ENCODE measurements at regions not wholly inside any gene's neighbourhood (a gene's known extent, or its start where the extent isn't known, plus 50 kb on each side); places are given as distances from the start of the nearest gene placed in this dataset.

- H3K9me3 ChIP-seq, result no peaks in the 10 kb centered on the region
- CTCF ChIA-PET, result no interaction called here
- no peaks in the 10 kb centered on the region for H3K27me3 ChIP-seq (replicated peaks in 1 of 2; ENCODE audit: control insufficient read depth in 2 of 2, extremely low read depth in 1 of 2, insufficient read depth in 2 of 2, low read length in 1 of 2)
- no peaks in the 10 kb centered on the region for H3K4me1 ChIP-seq (ENCODE audit: control insufficient read depth in 1 of 2, extremely low read depth in 1 of 2, insufficient read depth in 2 of 2, low read length in 2 of 2)
- Mint-ChIP-seq H3K4me1 (no peaks in the 10 kb centered on the region), H3K9me3 (peaks cover 2 to 8% (median 3%) of the 10 kb centered on the region in 3 donors), H3K27me3 (no peaks in the 10 kb centered on the region), H3K27ac (no peak overlapping the region), H3K36me3 (no peaks in the 10 kb centered on the region), H3K4me3 (no peak overlapping the region)
- H3K27ac ChIP-seq (ENCODE audit: low read length), result no peak overlapping the region
- H3K4me3 ChIP-seq (ENCODE audit: control insufficient read depth in 1 of 2, extremely low read depth in 1 of 2, low read length in 1 of 2), result no peak overlapping the region
- POLR2A ChIA-PET, result no interaction called here
- ATAC-seq (replicated peaks in 1 of 4) (no peak), DNase-seq (no peak)
- no peaks in the 10 kb centered on the region for H3K36me3 ChIP-seq (ENCODE audit: control insufficient read depth in 2 of 2, extremely low read depth in 1 of 2, insufficient read depth in 1 of 2, low read length in 1 of 2)
- no CpG with 5 or more reads among the region's 2 CpGs for WGBS (ENCODE audit: insufficient coverage)
Observed at GRCh38 chr2:83585250-83585649, 873.8 kb downstream of the SUCLG1 start.

GRCh38 chr2:83584672-83585071, 874.4 kb downstream of the SUCLG1 start:
- H3K27ac Mint-ChIP-seq, result no peak overlapping the region
- H3K4me1 ChIP-seq (ENCODE audit: control insufficient read depth in 1 of 2, extremely low read depth in 1 of 2, insufficient read depth in 2 of 2, low read length in 2 of 2), result no peaks in the 10 kb centered on the region
- H3K4me3 Mint-ChIP-seq, result no peak overlapping the region
- H3K4me3 ChIP-seq (ENCODE audit: control insufficient read depth in 1 of 2, extremely low read depth in 1 of 2, low read length in 1 of 2), result no peak overlapping the region
- no peaks in the 10 kb centered on the region for H3K36me3 ChIP-seq (ENCODE audit: control insufficient read depth in 2 of 2, extremely low read depth in 1 of 2, insufficient read depth in 1 of 2, low read length in 1 of 2)
- no peaks in the 10 kb centered on the region for H3K27me3 ChIP-seq (replicated peaks in 1 of 2; ENCODE audit: control insufficient read depth in 2 of 2, extremely low read depth in 1 of 2, insufficient read depth in 2 of 2, low read length in 1 of 2)
- no peaks in the 10 kb centered on the region for H3K4me1 Mint-ChIP-seq
- ATAC-seq (replicated peaks in 1 of 4), result no peak
- H3K27ac ChIP-seq (ENCODE audit: low read length), result no peak overlapping the region
- ChIA-PET POLR2A (no interaction called here), CTCF (no interaction called here)
- DNase-seq, result no peak
- H3K36me3 Mint-ChIP-seq, result no peaks in the 10 kb centered on the region
- peaks cover 2 to 5% (median 3%) of the 10 kb centered on the region in 3 donors for H3K9me3 Mint-ChIP-seq
- WGBS (ENCODE audit: insufficient coverage), result no CpG with 5 or more reads among the region's 3 CpGs
- H3K27me3 Mint-ChIP-seq, result no peaks in the 10 kb centered on the region
- H3K9me3 ChIP-seq, result no peaks in the 10 kb centered on the region

GRCh38 chr2:83582589-83582988, 876.5 kb downstream of the SUCLG1 start:
- Histone ChIP-seq H3K9me3 (no peaks in the 10 kb centered on the region), H3K27me3 (replicated peaks in 1 of 2; ENCODE audit: control insufficient read depth in 2 of 2, extremely low read depth in 1 of 2, insufficient read depth in 2 of 2, low read length in 1 of 2) (no peaks in the 10 kb centered on the region), H3K27ac (ENCODE audit: low read length) (no peak overlapping the region), H3K36me3 (ENCODE audit: control insufficient read depth in 2 of 2, extremely low read depth in 1 of 2, insufficient read depth in 1 of 2, low read length in 1 of 2) (no peaks in the 10 kb centered on the region), H3K4me1 (ENCODE audit: control insufficient read depth in 1 of 2, extremely low read depth in 1 of 2, insufficient read depth in 2 of 2, low read length in 2 of 2) (no peaks in the 10 kb centered on the region), H3K4me3 (ENCODE audit: control insufficient read depth in 1 of 2, extremely low read depth in 1 of 2, low read length in 1 of 2) (no peak overlapping the region)
- peaks cover 0 to 6% (median 0%) of the 10 kb centered on the region in 3 donors for H3K9me3 Mint-ChIP-seq
- no CpG with 5 or more reads among the region's 4 CpGs for WGBS (ENCODE audit: insufficient coverage)
- CTCF ChIA-PET, result no interaction called here
- H3K4me1 Mint-ChIP-seq, result no peaks in the 10 kb centered on the region
- ATAC-seq (replicated peaks in 1 of 4) (no peak), DNase-seq (no peak)
- no peaks in the 10 kb centered on the region for H3K36me3 Mint-ChIP-seq
- no peak overlapping the region for H3K4me3 Mint-ChIP-seq
- H3K27me3 Mint-ChIP-seq, result no peaks in the 10 kb centered on the region
- no peak overlapping the region for H3K27ac Mint-ChIP-seq
- POLR2A ChIA-PET, result no interaction called here

- no CpG with 5 or more reads among the region's 1 CpG for WGBS (ENCODE audit: insufficient coverage)
- Mint-ChIP-seq H3K9me3 (peaks cover 0 to 14% (median 0%) of the 10 kb centered on the region in 3 donors), H3K4me1 (no peaks in the 10 kb centered on the region), H3K4me3 (no peak overlapping the region), H3K36me3 (no peaks in the 10 kb centered on the region), H3K27me3 (no peaks in the 10 kb centered on the region), H3K27ac (no peak overlapping the region)
- no peak for DNase-seq
- H3K4me1 ChIP-seq (ENCODE audit: control insufficient read depth in 1 of 2, extremely low read depth in 1 of 2, insufficient read depth in 2 of 2, low read length in 2 of 2), result no peaks in the 10 kb centered on the region
- no peaks in the 10 kb centered on the region for H3K9me3 ChIP-seq
- CTCF ChIA-PET, result no interaction called here
- no peaks in the 10 kb centered on the region for H3K27me3 ChIP-seq (replicated peaks in 1 of 2; ENCODE audit: control insufficient read depth in 2 of 2, extremely low read depth in 1 of 2, insufficient read depth in 2 of 2, low read length in 1 of 2)
- no peak overlapping the region for H3K4me3 ChIP-seq (ENCODE audit: control insufficient read depth in 1 of 2, extremely low read depth in 1 of 2, low read length in 1 of 2)
- no peak overlapping the region for H3K27ac ChIP-seq (ENCODE audit: low read length)
- POLR2A ChIA-PET, result no interaction called here
- no peak for ATAC-seq (replicated peaks in 1 of 4)
- no peaks in the 10 kb centered on the region for H3K36me3 ChIP-seq (ENCODE audit: control insufficient read depth in 2 of 2, extremely low read depth in 1 of 2, insufficient read depth in 1 of 2, low read length in 1 of 2)
Observed at GRCh38 chr2:83579507-83579906, 879.6 kb downstream of the SUCLG1 start.

- Mint-ChIP-seq H3K4me1 (no peaks in the 10 kb centered on the region), H3K36me3 (no peaks in the 10 kb centered on the region), H3K27ac (no peak overlapping the region), H3K27me3 (no peaks in the 10 kb centered on the region), H3K4me3 (no peak overlapping the region), H3K9me3 (peaks cover 0 to 14% (median 0%) of the 10 kb centered on the region in 3 donors)
- no peaks in the 10 kb centered on the region for H3K27me3 ChIP-seq (replicated peaks in 1 of 2; ENCODE audit: control insufficient read depth in 2 of 2, extremely low read depth in 1 of 2, insufficient read depth in 2 of 2, low read length in 1 of 2)
- no peaks in the 10 kb centered on the region for H3K9me3 ChIP-seq
- H3K4me1 ChIP-seq (ENCODE audit: control insufficient read depth in 1 of 2, extremely low read depth in 1 of 2, insufficient read depth in 2 of 2, low read length in 2 of 2), result no peaks in the 10 kb centered on the region
- no peak overlapping the region for H3K4me3 ChIP-seq (ENCODE audit: control insufficient read depth in 1 of 2, extremely low read depth in 1 of 2, low read length in 1 of 2)
- no peak for ATAC-seq (replicated peaks in 1 of 4)
- no peaks in the 10 kb centered on the region for H3K36me3 ChIP-seq (ENCODE audit: control insufficient read depth in 2 of 2, extremely low read depth in 1 of 2, insufficient read depth in 1 of 2, low read length in 1 of 2)
- CTCF ChIA-PET, result no interaction called here
- no peak for DNase-seq
- POLR2A ChIA-PET, result no interaction called here
- H3K27ac ChIP-seq (ENCODE audit: low read length), result no peak overlapping the region
- 49% methylated on average over 2 of the region's 2 CpGs for WGBS (ENCODE audit: insufficient coverage)
Observed at GRCh38 chr2:83578405-83578804, 880.7 kb downstream of the SUCLG1 start.

- Mint-ChIP-seq H3K4me3 (no peak overlapping the region), H3K9me3 (peaks cover 0 to 14% (median 7%) of the 10 kb centered on the region in 3 donors), H3K27me3 (no peaks in the 10 kb centered on the region), H3K4me1 (no peaks in the 10 kb centered on the region), H3K36me3 (no peaks in the 10 kb centered on the region), H3K27ac (no peak overlapping the region)
- DNase-seq (no peak), ATAC-seq (replicated peaks in 1 of 4) (no peak)
- no peaks in the 10 kb centered on the region for H3K36me3 ChIP-seq (ENCODE audit: control insufficient read depth in 2 of 2, extremely low read depth in 1 of 2, insufficient read depth in 1 of 2, low read length in 1 of 2)
- CTCF ChIA-PET, result no interaction called here
- no peaks in the 10 kb centered on the region for H3K4me1 ChIP-seq (ENCODE audit: control insufficient read depth in 1 of 2, extremely low read depth in 1 of 2, insufficient read depth in 2 of 2, low read length in 2 of 2)
- H3K4me3 ChIP-seq (ENCODE audit: control insufficient read depth in 1 of 2, extremely low read depth in 1 of 2, low read length in 1 of 2), result no peak overlapping the region
- H3K27ac ChIP-seq (ENCODE audit: low read length), result no peak overlapping the region
- H3K27me3 ChIP-seq (replicated peaks in 1 of 2; ENCODE audit: control insufficient read depth in 2 of 2, extremely low read depth in 1 of 2, insufficient read depth in 2 of 2, low read length in 1 of 2), result no peaks in the 10 kb centered on the region
- no CpG with 5 or more reads among the region's 1 CpG for WGBS (ENCODE audit: insufficient coverage)
- POLR2A ChIA-PET, result no interaction called here
- no peaks in the 10 kb centered on the region for H3K9me3 ChIP-seq
Observed at GRCh38 chr2:83574614-83575013, 884.5 kb downstream of the SUCLG1 start.

GRCh38 chr2:83573060-83573459, 886.0 kb downstream of the SUCLG1 start:
- POLR2A ChIA-PET, result no interaction called here
- H3K4me3 Mint-ChIP-seq, result no peak overlapping the region
- H3K27me3 ChIP-seq (replicated peaks in 1 of 2; ENCODE audit: control insufficient read depth in 2 of 2, extremely low read depth in 1 of 2, insufficient read depth in 2 of 2, low read length in 1 of 2), result no peaks in the 10 kb centered on the region

More at GRCh38 chr2:83573060-83573459, 886.0 kb downstream of the SUCLG1 start:
- DNase-seq, result no peak
- Histone ChIP-seq H3K9me3 (no peaks in the 10 kb centered on the region), H3K4me3 (ENCODE audit: control insufficient read depth in 1 of 2, extremely low read depth in 1 of 2, low read length in 1 of 2) (no peak overlapping the region), H3K36me3 (ENCODE audit: control insufficient read depth in 2 of 2, extremely low read depth in 1 of 2, insufficient read depth in 1 of 2, low read length in 1 of 2) (no peaks in the 10 kb centered on the region), H3K27ac (ENCODE audit: low read length) (no peak overlapping the region), H3K4me1 (ENCODE audit: control insufficient read depth in 1 of 2, extremely low read depth in 1 of 2, insufficient read depth in 2 of 2, low read length in 2 of 2) (no peaks in the 10 kb centered on the region)
- no peaks in the 10 kb centered on the region for H3K4me1 Mint-ChIP-seq
- 100% methylated on average over 3 of the region's 5 CpGs for WGBS (ENCODE audit: insufficient coverage)
- no peaks in the 10 kb centered on the region for H3K27me3 Mint-ChIP-seq
- no peak for ATAC-seq (replicated peaks in 1 of 4)
- H3K36me3 Mint-ChIP-seq, result no peaks in the 10 kb centered on the region
- H3K9me3 Mint-ChIP-seq, result peaks cover 0 to 11% (median 7%) of the 10 kb centered on the region in 3 donors
- no peak overlapping the region for H3K27ac Mint-ChIP-seq
- CTCF ChIA-PET, result no interaction called here
